Activated CD4-positive, alpha-beta T cell treated with anti-CD3 and anti-CD28 coated beads for 36 hours (primary cell): ENCODE measurements at regions not wholly inside any gene's neighbourhood (a gene's known extent, or its start where the extent isn't known, plus 50 kb on each side); places are given as distances from the start of the nearest gene placed in this dataset.

Experiments
- ATAC-seq: fragments of 200-7000 bp; cut with Tn5 transposase; one replicate; pipeline ENCODE4 v1.10.0; 2021; ENCODE audit warnings: mild to moderate bottlenecking, moderate library complexity
- CTCF ChIA-PET: fragments of 350-600 bp; sonication (Branson Sonifier 250); formaldehyde crosslinking; loops from one replicate; lab custom pipeline; 2021; ENCODE audit warnings: antibody characterized with exemption; lab: Charles Lee
- POLR2A ChIA-PET: fragments of 350-600 bp; sonication (Branson Sonifier 250); formaldehyde crosslinking; loops from one replicate; lab custom pipeline; 2021; ENCODE audit warnings: antibody characterized with exemption, inconsistent platforms; lab: Charles Lee
- DNase-seq: peaks from one replicate; pipeline ENCODE4 v3.0.0-alpha.2; 2020
- H3K27ac Mint-ChIP-seq: one replicate; pipeline ENCODE4 v1.8.0; 2021; ENCODE audit warnings: mixed read lengths
- H3K27me3 Mint-ChIP-seq: one replicate; pipeline ENCODE4 v1.8.0; 2021; ENCODE audit warnings: mixed read lengths
- H3K36me3 Mint-ChIP-seq: one replicate; pipeline ENCODE4 v1.8.0; 2021; ENCODE audit warnings: low read depth, mixed read lengths
- H3K4me1 Mint-ChIP-seq: one replicate; pipeline ENCODE4 v1.8.0; 2021; ENCODE audit warnings: mixed read lengths
- H3K4me3 Mint-ChIP-seq: one replicate; pipeline ENCODE4 v1.8.0; 2021; ENCODE audit warnings: mild to moderate bottlenecking, moderate library complexity, mixed read lengths
- H3K9me3 Mint-ChIP-seq: one replicate; pipeline ENCODE4 v1.8.0; 2021; ENCODE audit warnings: low read depth, mixed read lengths
- intact Hi-C, 2 experiments: fragments of 100-400 bp; cut with DNase I in 1 of 2; cut with micrococcal nuclease in 1 of 2; formaldehyde crosslinking; loops; one replicate each; pipeline versions ENCODE4 v1.14.2 to v1.15.1; 2022 to 2024; cut with DNase I, micrococcal nuclease

DNA sequence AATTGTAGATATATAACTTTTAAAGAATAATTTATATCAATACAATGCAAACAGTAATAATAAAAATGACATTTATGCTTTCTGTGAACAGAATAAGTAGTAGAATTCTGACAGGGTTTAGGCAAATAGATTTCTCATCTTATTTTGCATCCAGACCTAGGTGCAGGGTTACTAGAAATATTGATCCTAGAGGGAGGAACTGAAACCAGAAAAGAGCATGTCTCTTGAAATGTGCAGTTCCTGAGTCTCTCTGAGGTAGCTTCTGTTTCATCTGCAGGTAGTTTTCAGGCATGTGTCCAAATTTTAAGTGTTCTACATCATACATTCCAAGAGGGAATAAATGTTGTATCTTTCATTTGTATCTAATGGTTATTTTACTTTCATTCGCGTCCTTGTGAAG is 631.9 kb upstream of the ADGRL4 start:
- Mint-ChIP-seq H3K27me3 (no peaks in the 10 kb centered on the region), H3K4me3 (no peak overlapping the region), H3K4me1 (no peaks in the 10 kb centered on the region), H3K27ac (no peak overlapping the region), H3K9me3 (peaks cover 19% of the 10 kb centered on the region), H3K36me3 (no peaks in the 10 kb centered on the region)
- ATAC-seq (no peak), DNase-seq (no peak)
- intact Hi-C loops: no loop called here
- ChIA-PET CTCF (no interaction called here), POLR2A (no interaction called here)

DNA sequence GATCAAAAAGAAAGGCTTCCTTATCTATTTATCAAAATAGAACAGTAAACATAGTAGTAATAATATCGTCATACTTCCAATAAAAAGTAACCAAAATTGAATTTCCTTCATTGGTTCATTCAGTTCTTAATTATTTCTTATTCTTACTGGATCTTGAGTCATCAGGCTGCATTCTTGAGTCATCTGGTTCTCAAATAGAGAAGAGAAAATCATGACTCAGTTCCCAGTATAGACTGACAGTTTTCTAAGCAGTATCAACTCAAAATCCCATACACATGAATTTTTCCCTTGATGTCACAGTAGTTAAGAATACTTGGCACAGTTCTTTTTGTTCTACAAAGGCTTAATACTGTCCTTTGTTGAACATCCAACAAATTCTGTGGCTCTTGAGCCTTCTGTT is 626.9 kb upstream of the ADGRL4 start:
- ChIA-PET POLR2A (no interaction called here), CTCF (no interaction called here)
- Mint-ChIP-seq H3K4me3 (no peak overlapping the region), H3K27me3 (no peaks in the 10 kb centered on the region), H3K36me3 (no peaks in the 10 kb centered on the region), H3K4me1 (no peaks in the 10 kb centered on the region), H3K27ac (no peak overlapping the region), H3K9me3 (peaks cover 7% of the 10 kb centered on the region)
- no peak for DNase-seq
- ATAC-seq: no peak
- intact Hi-C loops: no loop called here

GRCh38 chr1:79629414-79629813 is 622.9 kb upstream of the ADGRL4 start:
- ChIA-PET POLR2A (no interaction called here), CTCF (no interaction called here)

GRCh38 chr1:79617777-79618176 is 611.2 kb upstream of the ADGRL4 start:
- no peak for ATAC-seq
- ChIA-PET CTCF (no interaction called here), POLR2A (no interaction called here)
- Mint-ChIP-seq H3K27me3 (no peaks in the 10 kb centered on the region), H3K27ac (no peak overlapping the region), H3K4me3 (no peak overlapping the region), H3K4me1 (no peaks in the 10 kb centered on the region), H3K36me3 (no peaks in the 10 kb centered on the region), H3K9me3 (peaks cover 12% of the 10 kb centered on the region)
- intact Hi-C loops: no loop called here
- no peak for DNase-seq

More at GRCh38 chr1:79629414-79629813, 622.9 kb upstream of the ADGRL4 start:
- DNase-seq: no peak
- H3K9me3 Mint-ChIP-seq: peaks cover 5% of the 10 kb centered on the region
- H3K27me3 Mint-ChIP-seq: no peaks in the 10 kb centered on the region
- H3K4me3 Mint-ChIP-seq: no peak overlapping the region
- no peak for ATAC-seq
- H3K36me3 Mint-ChIP-seq: no peaks in the 10 kb centered on the region
- intact Hi-C loops: no loop called here
- H3K4me1 Mint-ChIP-seq: no peaks in the 10 kb centered on the region
- no peak overlapping the region for H3K27ac Mint-ChIP-seq

DNA sequence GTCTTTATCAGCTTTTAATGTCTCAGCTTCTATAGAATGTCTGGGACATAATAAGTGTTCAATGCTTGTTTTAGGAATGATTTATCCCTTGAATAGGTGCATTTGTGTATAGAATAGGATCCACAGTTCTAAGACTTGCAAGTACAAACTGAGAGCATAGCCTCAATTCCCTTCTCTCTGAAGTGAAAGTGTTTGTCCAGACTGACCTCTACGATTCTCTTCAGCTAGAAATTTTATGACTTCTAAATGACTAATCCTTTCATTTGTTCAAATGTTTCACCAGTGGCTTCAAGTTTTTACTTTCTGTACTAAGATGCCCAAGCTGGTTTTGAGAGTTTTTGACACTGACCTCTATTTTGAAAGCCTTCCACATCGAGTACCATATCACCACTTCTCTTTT is 608.2 kb upstream of the ADGRL4 start:
- DNase-seq: no peak
- Mint-ChIP-seq H3K36me3 (no peaks in the 10 kb centered on the region), H3K9me3 (peaks cover 9% of the 10 kb centered on the region), H3K27me3 (no peaks in the 10 kb centered on the region), H3K4me1 (no peaks in the 10 kb centered on the region), H3K4me3 (no peak overlapping the region), H3K27ac (no peak overlapping the region)
- POLR2A ChIA-PET: no interaction called here
- no peak for ATAC-seq
- CTCF ChIA-PET: no interaction called here
- intact Hi-C loops: no loop called here

GRCh38 chr1:79614106-79614505 is 607.6 kb upstream of the ADGRL4 start:
- no peak overlapping the region for H3K27ac Mint-ChIP-seq
- CTCF ChIA-PET: no interaction called here
- no peaks in the 10 kb centered on the region for H3K27me3 Mint-ChIP-seq
- DNase-seq (no peak), ATAC-seq (no peak)
- POLR2A ChIA-PET: no interaction called here
- peaks cover 9% of the 10 kb centered on the region for H3K9me3 Mint-ChIP-seq
- H3K36me3 Mint-ChIP-seq: no peaks in the 10 kb centered on the region
- H3K4me3 Mint-ChIP-seq: no peak overlapping the region
- intact Hi-C loops: no loop called here
- H3K4me1 Mint-ChIP-seq: no peaks in the 10 kb centered on the region

DNA sequence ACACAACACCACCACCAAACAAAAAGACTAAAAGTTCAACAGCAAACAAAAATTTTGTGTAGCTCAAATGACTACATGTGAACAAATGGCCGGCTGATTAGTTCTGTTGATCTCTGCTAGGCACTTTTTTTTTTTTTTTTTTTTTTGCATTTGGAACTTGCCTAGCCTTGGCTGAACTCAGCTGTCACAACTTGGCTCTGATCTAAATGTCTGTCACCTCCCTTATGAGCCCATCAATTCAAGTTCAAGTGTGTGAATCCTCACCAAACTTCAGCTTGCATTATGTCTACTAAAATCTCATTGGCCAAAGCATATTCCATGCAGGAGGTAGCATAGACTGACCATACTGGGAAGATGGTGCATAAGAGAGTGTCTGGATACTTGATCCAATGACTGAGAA is 606.5 kb upstream of the ADGRL4 start:
- intact Hi-C loops: no loop called here
- Mint-ChIP-seq H3K4me1 (no peaks in the 10 kb centered on the region), H3K27me3 (no peaks in the 10 kb centered on the region), H3K27ac (no peak overlapping the region), H3K4me3 (no peak overlapping the region), H3K36me3 (no peaks in the 10 kb centered on the region), H3K9me3 (peaks cover 6% of the 10 kb centered on the region)
- POLR2A ChIA-PET: no interaction called here
- CTCF ChIA-PET: interaction anchor here (0.7 kb wide), 1 partner anchor 8 kb away, joined by 4 read pairs; no protein-coding TSS in a partner anchor
- ATAC-seq: no peak
- no peak for DNase-seq

DNA sequence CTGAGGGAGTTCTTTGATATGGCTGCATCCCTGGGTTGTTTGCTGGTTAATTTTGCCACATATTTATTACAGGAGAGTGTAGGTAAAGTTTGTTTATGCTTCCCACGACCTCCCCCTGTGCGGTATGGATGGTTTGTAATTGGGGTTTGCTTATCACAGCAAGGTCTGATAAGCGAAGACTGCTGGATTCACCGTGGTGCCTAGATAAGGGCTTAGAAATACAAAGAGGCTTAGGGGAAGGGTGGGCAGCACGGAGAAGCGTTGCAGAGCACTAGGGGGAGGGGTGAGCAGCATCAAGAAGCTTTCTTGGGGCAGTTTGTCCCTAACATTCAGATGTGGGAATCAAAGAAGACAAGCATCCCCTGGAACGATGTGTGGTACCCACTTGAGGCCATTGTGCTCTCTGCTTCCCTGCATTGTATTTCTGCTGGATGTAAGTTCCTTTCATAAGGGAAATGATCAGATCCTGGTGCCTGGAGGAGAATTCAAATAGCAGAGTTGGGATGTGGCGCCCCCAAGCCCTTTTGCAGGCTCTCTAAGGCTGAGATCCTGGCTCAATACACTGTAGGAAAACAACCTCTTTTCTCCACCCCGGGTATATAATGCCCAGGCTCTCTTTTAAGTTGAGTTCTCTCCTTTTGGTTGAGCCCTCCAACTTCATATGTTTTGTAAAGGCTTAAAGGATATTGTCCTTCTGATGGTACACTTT is 598.1 kb upstream of the ADGRL4 start:
- Mint-ChIP-seq H3K9me3 (peaks cover 2% of the 10 kb centered on the region), H3K4me1 (no peaks in the 10 kb centered on the region), H3K27me3 (no peaks in the 10 kb centered on the region), H3K4me3 (no peak overlapping the region), H3K27ac (no peak overlapping the region), H3K36me3 (no peaks in the 10 kb centered on the region)
- DNase-seq: no peak
- ChIA-PET CTCF (no interaction called here), POLR2A (no interaction called here)
- intact Hi-C loops: no loop called here
- ATAC-seq: no peak

DNA sequence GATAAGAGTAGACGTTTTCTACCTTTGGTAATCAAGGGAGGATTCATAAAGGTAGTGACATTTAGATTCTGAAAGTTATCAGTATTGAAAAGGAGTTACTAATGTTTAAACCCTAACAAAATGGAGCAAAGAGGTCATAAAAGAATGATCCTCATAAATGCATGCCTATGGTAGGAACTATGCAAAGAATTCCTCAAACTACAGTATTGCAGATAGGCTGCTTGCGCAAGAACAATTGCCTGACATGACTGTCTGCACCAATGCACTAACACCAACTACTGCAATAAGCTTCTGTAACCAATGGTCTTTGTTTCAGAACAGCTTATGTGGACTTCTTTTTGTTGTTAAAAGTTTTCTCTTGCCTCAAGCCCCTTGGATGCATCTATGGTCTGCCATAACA is 597.3 kb upstream of the ADGRL4 start:
- peaks cover 2% of the 10 kb centered on the region for H3K9me3 Mint-ChIP-seq
- DNase-seq (no peak), ATAC-seq (no peak)
- ChIA-PET POLR2A (no interaction called here), CTCF (no interaction called here)
- H3K36me3 Mint-ChIP-seq: no peaks in the 10 kb centered on the region
- no peaks in the 10 kb centered on the region for H3K4me1 Mint-ChIP-seq
- intact Hi-C loops: no loop called here
- no peaks in the 10 kb centered on the region for H3K27me3 Mint-ChIP-seq
- H3K27ac Mint-ChIP-seq: no peak overlapping the region
- H3K4me3 Mint-ChIP-seq: no peak overlapping the region

DNA sequence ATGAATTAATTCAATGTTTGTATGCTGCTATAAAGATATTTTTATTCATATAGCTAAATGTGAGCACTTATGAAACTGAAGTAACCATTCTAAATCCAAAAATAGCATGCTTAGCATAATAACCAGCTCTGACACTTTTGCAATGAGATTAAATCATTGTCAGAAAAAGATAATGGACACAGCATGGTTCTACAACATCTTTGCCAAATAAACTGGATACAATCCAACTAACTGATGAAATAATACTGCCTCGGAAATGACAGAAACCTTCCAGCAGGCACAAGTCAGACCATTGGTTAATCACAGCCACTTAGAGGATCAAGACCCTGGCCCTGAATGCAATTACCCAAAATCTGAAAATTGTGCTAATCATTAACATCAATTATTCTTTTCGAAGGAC is 592.7 kb upstream of the ADGRL4 start:
- ATAC-seq (no peak), DNase-seq (no peak)
- H3K36me3 Mint-ChIP-seq: no peaks in the 10 kb centered on the region
- peaks cover 2% of the 10 kb centered on the region for H3K9me3 Mint-ChIP-seq
- no peak overlapping the region for H3K4me3 Mint-ChIP-seq
- no peak overlapping the region for H3K27ac Mint-ChIP-seq
- ChIA-PET POLR2A (no interaction called here), CTCF (no interaction called here)
- no peaks in the 10 kb centered on the region for H3K4me1 Mint-ChIP-seq
- intact Hi-C loops: no loop called here
- no peaks in the 10 kb centered on the region for H3K27me3 Mint-ChIP-seq

- POLR2A ChIA-PET: no interaction called here
- Mint-ChIP-seq H3K27ac (no peak overlapping the region), H3K4me1 (no peaks in the 10 kb centered on the region), H3K9me3 (peaks cover 2% of the 10 kb centered on the region), H3K36me3 (no peaks in the 10 kb centered on the region), H3K27me3 (no peaks in the 10 kb centered on the region), H3K4me3 (no peak overlapping the region)
- CTCF ChIA-PET: no interaction called here
- ATAC-seq (no peak), DNase-seq (no peak)
- intact Hi-C loops: no loop called here
These were observed 589.4 kb upstream of the ADGRL4 start for GRCh38 chr1:79595931-79596330.

- Mint-ChIP-seq H3K9me3 (no peaks in the 10 kb centered on the region), H3K4me1 (no peaks in the 10 kb centered on the region), H3K36me3 (no peaks in the 10 kb centered on the region), H3K4me3 (no peak overlapping the region), H3K27me3 (no peaks in the 10 kb centered on the region), H3K27ac (no peak overlapping the region)
- no peak for DNase-seq
- CTCF ChIA-PET: no interaction called here
- POLR2A ChIA-PET: no interaction called here
- ATAC-seq: no peak
- intact Hi-C loops: no loop called here
These were observed 587.7 kb upstream of the ADGRL4 start for GRCh38 chr1:79594121-79594698.
